GM18868 (cell line): ENCODE measurements at regions not wholly inside any gene's neighbourhood (a gene's known extent, or its start where the extent isn't known, plus 50 kb on each side); places are given as distances from the start of the nearest gene placed in this dataset.

ENCODE experiments used
- ATAC-seq: cut with Tn5 transposase; IDR thresholded peaks from one replicate; pipeline ENCODE4 v1.9.1; 2021; ENCODE audit warnings: mild to moderate bottlenecking, moderate library complexity; ENCODE audit not compliant: unreplicated experiment

DNA sequence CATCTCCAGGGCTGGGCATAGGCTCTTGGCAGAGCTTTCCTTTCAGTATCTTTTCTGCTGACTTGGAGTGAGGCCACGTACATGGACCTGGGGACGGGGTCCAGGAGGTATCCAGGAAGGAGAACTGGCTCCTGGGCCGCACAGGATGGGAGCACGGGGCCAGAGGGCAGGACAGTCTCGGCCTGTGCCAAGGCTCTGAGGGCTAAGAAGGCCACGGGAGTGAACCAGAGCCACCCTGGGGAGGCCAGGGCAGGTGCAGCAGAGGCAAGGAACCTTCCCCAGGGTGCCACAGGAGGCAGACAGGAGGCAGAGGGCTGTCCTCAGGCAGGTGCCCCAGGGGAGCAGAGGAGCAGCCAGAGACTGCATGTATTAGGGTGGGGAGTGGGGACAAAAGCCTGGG lies 50.3 kb downstream of the PLXNA1 start:
- ATAC-seq = no peak

GRCh38 chr3:127033786-127034185 lies 50.9 kb downstream of the PLXNA1 start:
- ATAC-seq = no peak

DNA sequence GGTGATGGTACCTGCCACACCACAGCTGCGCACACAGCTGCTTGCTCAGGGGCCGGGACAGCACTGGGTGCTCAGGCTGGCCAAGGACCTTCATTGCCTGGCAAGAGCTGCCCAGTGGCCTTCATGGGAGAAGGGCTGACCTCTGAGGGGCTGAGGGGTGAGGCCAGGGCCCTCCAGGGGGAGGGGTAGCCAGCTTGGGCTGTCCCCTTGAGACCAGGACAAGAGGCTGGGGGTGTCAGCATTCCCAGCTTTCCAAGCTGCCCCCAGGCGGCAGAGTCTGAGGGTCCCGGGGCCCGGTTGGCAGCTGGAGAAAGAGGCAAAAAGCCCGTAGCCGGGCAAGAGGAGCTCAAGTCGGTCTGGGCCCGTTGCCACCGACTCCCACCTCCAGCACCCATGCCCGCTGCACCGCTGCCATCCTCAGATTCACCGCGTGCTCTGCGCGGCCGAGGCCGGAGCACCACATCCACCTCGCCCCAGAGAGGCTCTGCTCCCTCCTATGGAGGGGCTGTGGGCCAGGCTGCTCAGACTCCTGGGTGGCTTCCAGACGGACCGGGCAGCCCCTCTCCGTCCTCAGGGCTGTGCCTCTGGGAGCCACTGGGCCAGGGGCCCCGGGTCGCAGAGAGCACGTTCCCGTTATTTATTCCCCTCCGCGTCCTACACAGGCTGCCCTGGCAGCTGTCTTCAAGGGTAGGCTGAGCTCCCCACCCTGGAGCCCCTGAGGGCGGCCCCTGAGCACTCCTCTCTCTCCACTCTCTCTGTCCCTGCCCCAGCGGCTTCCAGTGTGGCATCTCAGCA lies 51.5 kb downstream of the PLXNA1 start:
- ATAC-seq = no peak

DNA sequence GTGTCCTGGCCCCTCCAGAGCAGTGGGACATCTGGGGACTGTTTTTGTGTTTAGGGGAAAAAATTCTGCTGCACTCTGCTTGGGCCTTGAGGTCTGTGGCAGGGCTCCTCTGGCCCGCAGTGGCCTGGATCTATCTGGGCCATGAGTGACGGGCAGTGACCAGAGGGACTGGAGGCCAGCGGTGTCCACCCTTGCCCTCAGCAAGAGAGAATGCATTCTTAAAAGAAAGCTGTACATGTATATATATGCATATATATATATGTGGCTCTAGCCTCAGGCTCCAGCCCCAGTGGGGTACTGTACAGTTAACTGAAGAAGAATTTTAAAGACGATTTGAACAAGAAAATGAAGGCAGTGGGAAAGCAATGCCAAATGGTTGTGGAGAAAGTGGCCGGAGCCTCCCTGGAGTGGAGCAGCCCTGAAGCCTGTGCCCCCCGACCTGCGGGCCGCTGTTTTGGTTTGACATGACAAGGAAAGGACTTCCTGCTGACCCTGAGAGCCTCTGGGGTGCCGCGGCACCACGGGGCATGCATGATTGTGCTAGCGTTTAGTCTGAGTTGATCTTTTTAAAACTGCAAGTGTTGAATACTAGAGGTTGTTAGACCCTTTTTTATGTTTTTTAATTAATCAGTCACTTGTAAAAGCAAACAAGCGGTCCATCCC lies 52.2 kb downstream of the PLXNA1 start:
- ATAC-seq = no peak

- no peak for ATAC-seq
Measured at GRCh38 chr3:127035677-127036076, 52.8 kb downstream of the PLXNA1 start.

- no peak for ATAC-seq
Measured at GRCh38 chr3:127036209-127037020, 53.5 kb downstream of the PLXNA1 start.

DNA sequence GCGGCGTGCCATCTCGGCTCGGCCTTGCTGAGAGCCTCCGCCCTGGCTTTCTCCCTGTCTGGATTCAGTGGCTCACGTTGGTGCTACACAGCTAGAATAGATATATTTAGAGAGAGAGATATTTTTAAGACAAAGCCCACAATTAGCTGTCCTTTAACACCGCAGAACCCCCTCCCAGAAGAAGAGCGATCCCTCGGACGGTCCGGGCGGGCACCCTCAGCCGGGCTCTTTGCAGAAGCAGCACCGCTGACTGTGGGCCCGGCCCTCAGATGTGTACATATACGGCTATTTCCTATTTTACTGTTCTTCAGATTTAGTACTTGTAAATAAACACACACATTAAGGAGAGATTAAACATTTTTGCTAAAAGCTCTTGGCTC lies 54.1 kb downstream of the PLXNA1 start:
- ATAC-seq = no peak

DNA sequence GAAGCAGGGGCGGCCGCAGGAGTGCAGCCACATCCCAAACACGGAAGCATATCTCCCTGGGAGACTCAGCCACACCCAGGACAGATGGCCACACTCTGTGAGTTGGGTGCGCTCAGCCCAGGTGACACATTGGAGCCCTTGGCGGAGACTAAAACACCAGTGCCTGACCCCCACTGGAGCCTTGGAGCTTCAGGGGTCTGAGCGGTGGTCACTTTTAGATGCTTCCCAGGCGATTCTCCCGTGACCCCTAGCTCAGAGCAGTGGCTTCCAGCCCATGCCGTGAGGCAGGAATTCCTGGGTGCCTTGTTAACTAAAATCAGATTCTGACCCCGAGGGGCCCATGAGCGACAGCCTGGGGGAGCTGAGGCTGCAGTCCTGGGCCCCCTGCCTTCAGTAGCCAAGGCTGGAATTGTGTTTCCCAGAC lies 54.5 kb downstream of the PLXNA1 start:
- ATAC-seq = no peak

GRCh38 chr3:127037971-127038446 lies 55.1 kb downstream of the PLXNA1 start:
- ATAC-seq = no peak

DNA sequence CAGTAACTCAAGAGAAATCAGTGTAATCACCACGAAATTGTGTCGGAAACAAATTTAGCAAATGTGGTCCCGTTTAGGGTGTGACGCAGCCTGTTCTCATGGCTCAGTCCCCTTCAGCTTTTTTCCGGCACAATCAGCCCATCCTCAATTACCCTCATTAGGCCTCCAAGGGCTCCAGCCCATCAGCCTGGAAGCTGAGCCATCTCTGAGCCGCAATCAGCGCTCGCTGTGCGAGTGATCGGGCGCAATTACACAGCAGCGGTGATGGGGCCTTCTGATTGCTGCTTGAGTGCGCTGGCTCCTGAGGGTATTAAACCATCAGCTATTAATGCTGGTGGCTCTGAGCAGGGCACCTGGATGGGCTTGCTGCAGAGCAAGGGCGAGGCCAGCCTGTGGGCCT lies 55.6 kb downstream of the PLXNA1 start:
- no peak for ATAC-seq

DNA sequence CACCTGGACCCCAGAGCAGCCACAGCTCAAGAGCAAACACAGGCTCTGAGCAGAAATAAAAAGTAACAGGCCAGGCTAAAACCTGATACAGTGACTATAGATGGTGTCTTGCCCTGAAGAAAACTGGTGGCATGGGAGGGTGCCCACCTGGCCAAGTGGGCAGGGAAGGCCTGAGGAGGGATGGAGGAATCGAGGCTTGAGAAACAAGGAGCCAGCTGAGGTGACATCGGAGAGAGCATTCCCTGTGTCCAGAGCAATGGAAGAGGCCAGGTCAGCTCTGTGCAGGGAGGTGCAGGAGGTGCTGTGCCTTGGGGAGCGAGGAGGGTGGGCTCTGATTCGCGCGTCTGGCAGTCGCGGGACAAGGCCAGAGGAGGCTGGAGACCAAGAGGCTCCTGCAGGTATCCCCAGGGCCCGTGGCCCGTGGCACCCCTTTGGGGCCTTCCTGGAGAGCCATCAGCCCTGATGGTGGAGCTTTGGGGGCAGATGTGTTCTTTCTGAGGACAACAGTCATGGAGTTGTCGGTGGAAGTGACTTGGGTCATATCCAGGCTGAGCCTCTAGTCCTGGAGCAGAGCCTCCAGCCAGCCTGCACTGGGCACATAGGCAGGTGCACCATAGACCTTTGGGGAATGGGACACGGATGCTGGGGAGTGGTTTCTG lies 56.1 kb downstream of the PLXNA1 start:
- no peak for ATAC-seq

- ATAC-seq = no peak
Measured at GRCh38 chr3:127039719-127040118, 56.8 kb downstream of the PLXNA1 start.

GRCh38 chr3:127040216-127040615 lies 57.3 kb downstream of the PLXNA1 start:
- no peak for ATAC-seq

DNA sequence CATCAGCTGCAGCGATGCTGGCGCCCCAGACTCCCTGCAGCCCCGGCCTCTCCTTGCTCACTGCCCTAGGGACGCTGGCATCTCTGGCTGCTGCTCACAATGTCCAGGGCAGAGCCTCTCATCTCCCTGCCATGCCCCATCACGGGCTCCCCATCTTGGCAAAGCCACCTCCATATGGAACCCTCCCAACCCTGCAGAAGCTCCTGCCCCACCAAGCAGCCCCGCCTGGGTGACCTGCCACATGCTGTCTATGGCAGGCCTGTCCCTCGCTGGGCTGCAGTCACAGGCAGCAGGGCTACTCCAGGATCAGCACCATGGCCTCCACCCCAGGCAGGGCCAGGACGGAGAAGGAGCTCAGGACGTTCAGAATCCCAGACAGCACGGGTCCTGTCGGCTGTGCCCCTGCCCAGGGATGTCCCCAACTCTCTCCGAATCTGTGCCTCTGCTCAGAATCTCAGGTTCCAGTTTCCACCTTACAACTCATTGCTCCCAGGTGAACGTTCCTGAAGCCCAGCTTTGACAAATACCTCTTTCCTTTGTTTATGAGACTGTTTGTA lies 58.4 kb downstream of the PLXNA1 start:
- no peak for ATAC-seq

DNA sequence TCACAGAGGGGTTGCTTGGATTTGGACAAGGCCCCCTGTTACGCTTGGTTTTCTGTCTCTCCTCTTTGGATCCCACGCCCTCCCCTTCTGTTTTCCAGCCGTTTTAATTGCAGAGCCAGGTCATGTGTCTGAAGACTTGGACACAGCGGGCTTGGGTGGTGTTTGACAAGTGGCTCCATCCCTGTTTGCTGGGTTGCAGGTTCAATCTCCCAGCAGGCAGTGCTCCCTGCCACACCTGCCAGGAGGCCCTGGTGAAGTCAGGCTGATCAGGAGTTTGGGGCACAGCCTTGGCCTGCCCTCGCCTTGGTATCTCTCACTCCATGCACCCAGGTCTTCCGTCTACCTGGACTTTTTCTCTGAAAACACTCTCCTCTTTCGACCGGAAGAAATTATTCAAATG lies 59.0 kb downstream of the PLXNA1 start:
- no peak for ATAC-seq

- ATAC-seq = no peak
Measured at GRCh38 chr3:127042634-127043033, 59.7 kb downstream of the PLXNA1 start.

DNA sequence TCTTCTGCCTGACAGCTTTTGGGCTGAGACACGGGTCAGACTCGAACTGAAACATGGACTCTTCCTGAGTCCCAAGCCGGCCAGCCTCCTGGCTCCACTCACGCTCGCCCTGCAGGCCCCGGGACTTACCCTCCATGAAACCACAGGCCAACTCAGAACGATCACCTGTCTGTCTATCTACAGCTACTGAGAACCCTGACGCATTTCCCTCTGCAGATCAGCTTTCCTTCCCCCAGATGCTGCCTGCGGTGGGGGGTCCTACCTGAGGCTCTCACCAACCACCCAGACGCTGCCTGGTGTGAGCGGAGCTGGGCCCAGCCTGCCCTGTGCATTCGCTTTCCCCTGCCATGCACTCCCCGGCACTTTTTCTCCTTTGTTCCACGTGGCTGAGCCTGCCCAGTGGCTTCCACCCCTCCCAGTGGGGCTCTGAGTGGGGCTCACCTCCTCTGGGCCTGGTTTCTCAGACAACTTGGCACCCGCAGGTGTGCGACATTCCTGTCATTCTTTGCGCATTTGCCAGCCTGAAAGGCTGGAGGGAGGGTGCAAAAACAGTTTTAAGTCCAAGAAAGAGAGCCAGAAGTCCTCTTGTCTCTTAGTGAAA lies 60.2 kb downstream of the PLXNA1 start:
- no peak for ATAC-seq

- no peak for ATAC-seq
Measured at GRCh38 chr3:127043731-127044510, 61.0 kb downstream of the PLXNA1 start.

DNA sequence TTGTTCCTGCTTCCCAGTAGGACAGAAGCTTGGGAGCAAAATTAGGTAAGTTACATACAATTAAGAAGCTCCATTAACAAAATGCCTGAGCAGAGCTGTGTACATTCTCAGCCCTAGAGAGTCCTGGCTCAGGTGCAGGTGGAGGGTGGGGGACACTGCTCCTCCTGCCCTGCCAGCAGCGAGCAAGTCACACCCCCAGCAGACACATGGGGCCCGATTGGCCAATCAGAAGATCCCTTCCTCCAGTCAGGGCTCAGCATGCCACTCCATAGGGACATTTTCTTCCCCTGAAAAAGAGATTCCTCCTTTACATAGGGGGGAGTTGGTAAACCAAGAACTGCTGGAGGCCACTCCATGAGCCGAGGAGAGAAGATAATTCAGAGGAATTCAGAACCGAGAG lies 62.1 kb downstream of the PLXNA1 start:
- no peak for ATAC-seq
